H1 (cell line): ENCODE measurements at regions not wholly inside any gene's neighbourhood (a gene's known extent, or its start where the extent isn't known, plus 50 kb on each side); places are given as distances from the start of the nearest gene placed in this dataset.
A peak's percentile ranks its signal among the peaks of the same experiment; 100 is the strongest.

Experiments
- CTCF ChIA-PET: fragments of 300-600 bp; sonication (Branson Sonifier 250); formaldehyde crosslinking; loops from one replicate; lab custom pipeline; 2021; ENCODE audit not compliant: partially characterized antibody; lab: Charles Lee
- POLR2A ChIA-PET: fragments of 300-600 bp; sonication (Branson Sonifier 250); formaldehyde crosslinking; loops from one replicate; lab custom pipeline; 2021; ENCODE audit warnings: inconsistent platforms; ENCODE audit not compliant: partially characterized antibody; lab: Charles Lee
- DNase-seq, 2 experiments: peaks; one replicate each; pipeline versions ENCODE4 v3.0.0 to v3.0.0-alpha.2; 2010 to 2022; ENCODE audit warnings: low spot score in 2 of 2, low read depth in 1 of 2, mixed read lengths in 1 of 2
- FAIRE-seq: peaks from 2 replicates; lab custom pipeline; 2011; peaks lifted over from hg19 to GRCh38; lab: Jason Lieb, UNC
- H2AFZ ChIP-seq: 2 replicates; pipeline ENCODE4 v1.8.1; 2012; ENCODE audit warnings: low read length, inconsistent platforms
- H2AK5ac ChIP-seq: 2 replicates; pipeline ENCODE4 v1.6.1; 2013; ENCODE audit warnings: low read depth, low read length
- H2BK120ac ChIP-seq: replicated peaks from 2 replicates; pipeline ENCODE3; 2013; ENCODE audit warnings: low read depth, low read length, inconsistent platforms
- H2BK12ac ChIP-seq: 2 replicates; pipeline ENCODE4 v1.6.1; 2013; ENCODE audit warnings: low read depth, low read length
- H2BK15ac ChIP-seq: 2 replicates; pipeline ENCODE4 v1.6.1; 2013; ENCODE audit warnings: low read length
- H2BK20ac ChIP-seq: 2 replicates; pipeline ENCODE4 v1.6.1; 2013; ENCODE audit warnings: low read length
- H2BK5ac ChIP-seq: 2 replicates; pipeline ENCODE4 v1.6.1; 2013; ENCODE audit warnings: low read depth, low read length
- H3K14ac ChIP-seq: 2 replicates; pipeline ENCODE4 v1.6.1; 2013; ENCODE audit warnings: inconsistent platforms; ENCODE audit not compliant: insufficient read length
- H3K18ac ChIP-seq: 2 replicates; pipeline ENCODE4 v1.6.1; 2013; ENCODE audit warnings: low read length; ENCODE audit errors: extremely low read depth
- H3K23ac ChIP-seq: 2 replicates; pipeline ENCODE4 v1.6.1; 2013; ENCODE audit warnings: inconsistent platforms; ENCODE audit not compliant: insufficient read length
- H3K23me2 ChIP-seq: 2 replicates; pipeline ENCODE4 v1.6.1; 2013; ENCODE audit warnings: low read depth, low read length
- H3K27ac ChIP-seq: 2 replicates; pipeline ENCODE4 v1.6.1; 2011; ENCODE audit warnings: low read depth, low read length, inconsistent platforms
- H3K27me3 ChIP-seq, 4 experiments: replicated peaks in 1 of 4; 1 replicate in 1 of 4; 2 replicates in 3 of 4; pipeline versions ENCODE4 v1.6.1 to v1.8.1; 2011 to 2013; ENCODE audit warnings: low read length in 3 of 4, mild to moderate bottlenecking in 3 of 4, inconsistent platforms in 2 of 4, mixed read lengths in 2 of 4, moderate library complexity in 1 of 4; ENCODE audit not compliant: control insufficient read depth in 3 of 4, insufficient read depth in 3 of 4; ENCODE audit errors: extremely low read depth in 1 of 4
- H3K36me3 ChIP-seq, 4 experiments: 2 replicates each; pipeline versions ENCODE4 v1.6.1 to v1.8.1; 2011 to 2013; ENCODE audit warnings: mild to moderate bottlenecking in 4 of 4, low read length in 3 of 4, moderate library complexity in 2 of 4, control low read depth in 1 of 4, inconsistent platforms in 1 of 4; ENCODE audit not compliant: insufficient read depth in 4 of 4, control insufficient read depth in 2 of 4
- H3K4ac ChIP-seq: replicated peaks from 2 replicates; pipeline ENCODE3; 2013; ENCODE audit warnings: low read length, low read depth, mixed read lengths, inconsistent platforms; ENCODE audit not compliant: insufficient read length
- H3K4me1 ChIP-seq, 4 experiments: replicated peaks in 1 of 4; 1 replicate in 1 of 4; 2 replicates in 3 of 4; pipeline versions ENCODE4 v1.6.1 to v1.8.1; 2011 to 2013; ENCODE audit warnings: low read length in 3 of 4, inconsistent platforms in 2 of 4, mixed read lengths in 1 of 4; ENCODE audit not compliant: insufficient read depth in 4 of 4, control insufficient read depth in 3 of 4
- H3K4me2 ChIP-seq, 2 experiments: 2 replicates each; pipeline versions ENCODE4 v1.6.1 to v1.8.1; 2011 to 2013; ENCODE audit warnings: low read depth in 2 of 2, low read length in 2 of 2, control low read depth in 1 of 2, inconsistent platforms in 1 of 2, mild to moderate bottlenecking in 1 of 2; ENCODE audit not compliant: insufficient read depth in 1 of 2
- H3K4me3 ChIP-seq, 4 experiments: fragments of 200-600, 300-600 bp in 1 of 4; sonication (generic), shearing (Covaris generic), sonication (Bioruptor Twin) in 1 of 4; 2 replicates each; pipeline versions ENCODE4 v1.5.1 to v1.8.1; 2011 to 2016; ENCODE audit warnings: low read length in 4 of 4, low read depth in 3 of 4, control low read depth in 2 of 4, inconsistent platforms in 2 of 4, mild to moderate bottlenecking in 2 of 4, mixed read lengths in 1 of 4, moderate library complexity in 1 of 4; ENCODE audit not compliant: insufficient read depth in 2 of 4; ENCODE audit errors: extremely low read depth in 1 of 4
- H3K56ac ChIP-seq: replicated peaks from 2 replicates; pipeline ENCODE3; 2013; ENCODE audit warnings: low read depth, mild to moderate bottlenecking, mixed read lengths, low read length, inconsistent platforms; ENCODE audit not compliant: insufficient read length
- H3K79me1 ChIP-seq: 2 replicates; pipeline ENCODE4 v1.6.1; 2013; ENCODE audit warnings: low read depth, low read length, control low read depth
- H3K79me2 ChIP-seq, 2 experiments: 2 replicates each; pipeline versions ENCODE4 v1.6.1 to v1.8.1; 2012 to 2013; ENCODE audit warnings: low read length in 2 of 2, mild to moderate bottlenecking in 2 of 2, inconsistent platforms in 1 of 2; ENCODE audit not compliant: insufficient read depth in 2 of 2, control insufficient read depth in 1 of 2
- H3K9ac ChIP-seq, 4 experiments: replicated peaks in 1 of 4; 1 replicate in 1 of 4; 2 replicates in 3 of 4; pipeline versions ENCODE4 v1.6.1 to v1.8.1; 2011 to 2013; ENCODE audit warnings: low read depth in 3 of 4, low read length in 3 of 4, control low read depth in 2 of 4, mild to moderate bottlenecking in 2 of 4, moderate library complexity in 2 of 4, inconsistent platforms in 1 of 4; ENCODE audit errors: extremely low read depth in 1 of 4
- H3K9me3 ChIP-seq, 2 experiments: 2 replicates each; pipeline versions ENCODE4 v1.6.1 to v1.8.1; 2012 to 2013; ENCODE audit warnings: mild to moderate bottlenecking in 2 of 2, moderate library complexity in 2 of 2, control low read depth in 1 of 2, inconsistent platforms in 1 of 2, low read depth in 1 of 2, low read length in 1 of 2, mixed read lengths in 1 of 2; ENCODE audit not compliant: insufficient read depth in 2 of 2
- H4K20me1 ChIP-seq, 2 experiments: replicated peaks in 1 of 2; 2 replicates each; pipeline versions ENCODE3 to v1.8.1; 2011 to 2013; ENCODE audit warnings: inconsistent platforms in 2 of 2, low read length in 2 of 2, mild to moderate bottlenecking in 1 of 2; ENCODE audit not compliant: insufficient read depth in 2 of 2, control insufficient read depth in 1 of 2
- H4K5ac ChIP-seq: 2 replicates; pipeline ENCODE4 v1.6.1; 2013; ENCODE audit warnings: low read length, low read depth, mixed read lengths, inconsistent platforms; ENCODE audit not compliant: insufficient read length
- H4K8ac ChIP-seq: 2 replicates; pipeline ENCODE4 v1.8.0; 2013; ENCODE audit warnings: mild to moderate bottlenecking, moderate library complexity, low read length, inconsistent platforms; ENCODE audit not compliant: insufficient read depth; ENCODE audit errors: extremely low read depth
- H4K91ac ChIP-seq: replicated peaks from 2 replicates; pipeline ENCODE3; 2013; ENCODE audit warnings: low read length, mixed read lengths, inconsistent platforms; ENCODE audit not compliant: insufficient read length
- POLR2A ChIP-seq, 2 experiments: IDR thresholded peaks; 1 replicate in 1 of 2; 2 replicates in 1 of 2; pipeline ENCODE4 v1.6.1; 2011; ENCODE audit warnings: low read depth in 2 of 2, low read length in 2 of 2, mild to moderate bottlenecking in 2 of 2; ENCODE audit errors: control extremely low read depth in 1 of 2
- RAD21 ChIP-seq, 2 experiments: IDR thresholded peaks in 1 of 2; conservative IDR thresholded peaks in 1 of 2; 2 replicates each; pipeline ENCODE4 v1.6.1; 2011; ENCODE audit warnings: low read depth in 2 of 2, low read length in 2 of 2, improper control_type of control experiment in 1 of 2, inconsistent platforms in 1 of 2, mild to moderate bottlenecking in 1 of 2, moderate library complexity in 1 of 2
- WGBS, 2 experiments: shearing (Covaris generic) in 1 of 2; methylation state at CpG; one replicate each; pipeline versions ENCODE4 v1.1.6 to v1.1.7; 2013 to 2015; ENCODE audit warnings: low lambda C conversion rate in 2 of 2, mixed read lengths in 2 of 2, inconsistent platforms in 1 of 2, low coverage in 1 of 2, missing lambda C conversion rate in 1 of 2; ENCODE audit not compliant: insufficient replicate concordance in 2 of 2, insufficient coverage in 1 of 2, insufficient read length in 1 of 2; ENCODE audit errors: extremely low coverage in 1 of 2, missing lambda C conversion rate in 1 of 2; 5-methylcytosine and 5-hydroxymethylcytosine counted together

GRCh38 chr10:110430340-110431273 is 67.1 kb upstream of the DUSP5 start:
- H4K5ac ChIP-seq: no peak overlapping the region
- H3K79me2 ChIP-seq: no peaks in the 10 kb centered on the region
- no peak for DNase-seq
- H3K9me3 ChIP-seq: no peaks in the 10 kb centered on the region
- H3K14ac ChIP-seq: no peak overlapping the region
- no peaks in the 10 kb centered on the region for H3K79me1 ChIP-seq
- ChIA-PET CTCF (interaction anchor here (0.8 to 2.3 kb wide), 9 partner anchors 16 to 120 kb away, joined by 3 to 8 read pairs (median 4); no protein-coding TSS in a partner anchor), POLR2A (interaction anchor here (0.8 to 1.0 kb wide), 2 partner anchors 10 to 70 kb away, joined by 3 to 4 read pairs; no protein-coding TSS in a partner anchor)
- no peak overlapping the region for H4K8ac ChIP-seq
- H3K56ac ChIP-seq: no peak overlapping the region
- TF ChIP-seq RAD21 (IDR thresholded peaks at IDR 0.05 in 1 of 2, conservative IDR thresholded peaks at IDR 0.05 in 1 of 2; ENCODE audit: low read depth in 2 of 2, low read length in 2 of 2): no peak
- no peak for TF ChIP-seq POLR2A (IDR thresholded peaks at IDR 0.05; ENCODE audit: control extremely low read depth in 1 of 2, low read depth in 2 of 2, low read length in 2 of 2)
- TF ChIP-seq, all 59 proteins: peak for 0
- H3K4ac ChIP-seq: no peak overlapping the region
- no peak overlapping the region; the same call in 1 of the 2 replicates for H3K18ac ChIP-seq
- H3K4me3 ChIP-seq: no peak overlapping the region
- no peaks in the 10 kb centered on the region for H4K20me1 ChIP-seq
- no peak overlapping the region for H4K91ac ChIP-seq
- no peak overlapping the region for H2AK5ac ChIP-seq
- no peak overlapping the region for H3K4me2 ChIP-seq
- FAIRE-seq: no peak
- WGBS, 2 experiments: 85% methylated on average over 13 of the region's 13 CpGs; no CpG with 5 or more reads in 1 of the 2 experiments
- H2BK5ac ChIP-seq: no peak overlapping the region
- no peak overlapping the region for H2BK20ac ChIP-seq
- H3K27me3 ChIP-seq: no peaks in the 10 kb centered on the region
- no peaks in the 10 kb centered on the region for H3K23me2 ChIP-seq
- 0 out of 2 replicates have a peak overlapping the region, but pooled peaks have one; percentile 3 for H2BK12ac ChIP-seq
- peaks cover 0 to 2% (median 0%) of the 10 kb centered on the region in 4 experiments; a peak in 1 of 7 replicates for H3K4me1 ChIP-seq
- no peak overlapping the region for H2AFZ ChIP-seq
- H2BK120ac ChIP-seq: no peak overlapping the region
- no peak overlapping the region for H3K23ac ChIP-seq
- H3K36me3 ChIP-seq: no peaks in the 10 kb centered on the region
- no peak overlapping the region for H3K27ac ChIP-seq
- no peak overlapping the region for H2BK15ac ChIP-seq
- no peak overlapping the region for H3K9ac ChIP-seq
